ENCODE measurements at regions not wholly inside any gene's neighbourhood (a gene's known extent, or its start where the extent isn't known, plus 50 kb on each side); places are given as distances from the start of the nearest gene placed in this dataset.

DNA sequence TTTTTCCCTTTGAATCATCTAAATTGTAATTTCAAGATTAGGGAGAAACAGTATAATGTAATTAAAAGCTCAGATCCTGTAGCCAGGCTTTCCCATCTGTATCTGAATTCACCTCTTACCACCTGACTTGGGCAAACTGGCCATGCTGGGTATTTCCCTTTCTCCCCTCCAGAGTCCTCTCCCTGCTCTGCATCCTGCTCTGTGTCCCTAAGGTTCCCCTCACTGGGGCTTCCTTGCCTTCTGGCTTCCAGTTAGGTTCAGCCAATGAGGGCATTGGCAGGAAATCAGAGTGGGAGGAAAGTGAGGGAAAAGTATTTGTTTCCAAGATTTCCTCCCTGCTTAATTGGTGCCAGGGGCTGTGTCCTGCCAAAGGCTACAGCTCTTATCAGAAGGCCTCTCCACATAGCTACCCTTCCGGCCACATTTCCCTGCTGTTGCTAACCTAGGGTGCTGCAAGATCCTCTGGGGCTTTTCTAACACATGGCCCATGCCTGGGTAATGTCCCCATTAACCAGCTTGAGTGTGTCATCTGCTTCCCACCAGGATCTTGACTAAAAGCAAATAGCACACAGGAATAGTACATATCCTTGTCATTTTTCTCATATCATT, 51.0 kb upstream of the MPDZ start:
- Histone ChIP-seq H3K9me3 (ENCODE audit: control insufficient read depth, low read length) (no peaks in the 10 kb centered on the region), H3K4me3 (ENCODE audit: low read length) (no peak overlapping the region), H3K27ac (ENCODE audit: low read depth, low read length) (no peak overlapping the region), H3K4me1 (ENCODE audit: control insufficient read depth, insufficient read depth, low read length) (no peaks in the 10 kb centered on the region), H3K36me3 (ENCODE audit: control insufficient read depth, insufficient read depth, low read length) (no peaks in the 10 kb centered on the region), H3K9ac (ENCODE audit: extremely low read depth, low read length, poor library complexity, severe bottlenecking) (no peak overlapping the region), H3K27me3 (ENCODE audit: control insufficient read depth, insufficient read depth, low read length, poor library complexity, severe bottlenecking) (no peaks in the 10 kb centered on the region)
- H3K9me3 Mint-ChIP-seq: no peaks in the 10 kb centered on the region
- H3K27me3 Mint-ChIP-seq (ENCODE audit: insufficient read depth): no peaks in the 10 kb centered on the region
- no peak for TF ChIP-seq CTCF (conservative IDR thresholded peaks at IDR 0.05)
- H3K4me1 Mint-ChIP-seq: no peaks in the 10 kb centered on the region
- 80 to 82% methylated on average over 1 of the region's 1 CpG for WGBS, 2 experiments (ENCODE audit: insufficient coverage in 1 of 2, insufficient read length in 1 of 2)
- H3K4me3 Mint-ChIP-seq: no peak overlapping the region
- H3K27ac Mint-ChIP-seq: no peak overlapping the region
- H3K36me3 Mint-ChIP-seq (ENCODE audit: low read depth): no peaks in the 10 kb centered on the region
- DNase-seq: peak; percentile 52
